MCF 10A (cell line): ENCODE measurements at regions not wholly inside any gene's neighbourhood (a gene's known extent, or its start where the extent isn't known, plus 50 kb on each side); places are given as distances from the start of the nearest gene placed in this dataset.

Source experiments
- BruUV-seq: library from RNA; stranded (reverse); fragments of 400-500 nt; replicated peaks from 2 replicates; lab custom pipeline; 2021; lab: Mats Ljungman, UMichigan
- CTCF ChIA-PET: fragments of 300-600 bp; sonication (Branson Sonifier 250); formaldehyde crosslinking; extraction: SDS; loops from one replicate; lab custom pipeline; 2021; ENCODE audit warnings: antibody characterized with exemption, inconsistent platforms; lab: Yijun Ruan, JAX
- POLR2A ChIA-PET: fragments of 300-600, 350-650 bp; sonication (Branson Sonifier 250); formaldehyde crosslinking; extraction: SDS; loops from one replicate; lab custom pipeline; 2020; ENCODE audit warnings: antibody characterized with exemption, inconsistent platforms; lab: Yijun Ruan, JAX
- DNase-seq: peaks from one replicate; pipeline ENCODE4 v3.0.0-alpha.2; 2018; ENCODE audit not compliant: unreplicated experiment
- H3K27ac Mint-ChIP-seq: one replicate; pipeline ENCODE4 v1.8.0; 2022; ENCODE audit warnings: mild to moderate bottlenecking, low read depth, mixed read lengths; ENCODE audit not compliant: unreplicated experiment
- H3K27me3 Mint-ChIP-seq: one replicate; pipeline ENCODE4 v1.8.0; 2022; ENCODE audit warnings: mixed read lengths; ENCODE audit not compliant: insufficient read depth, unreplicated experiment
- H3K36me3 Mint-ChIP-seq: one replicate; pipeline ENCODE4 v1.8.0; 2022; ENCODE audit warnings: mild to moderate bottlenecking, moderate library complexity, mixed read lengths; ENCODE audit not compliant: insufficient read depth, unreplicated experiment
- H3K4me1 Mint-ChIP-seq: one replicate; pipeline ENCODE4 v1.8.0; 2022; ENCODE audit warnings: mixed read lengths; ENCODE audit not compliant: insufficient read depth, unreplicated experiment
- H3K4me3 Mint-ChIP-seq: one replicate; pipeline ENCODE4 v1.8.0; 2022; ENCODE audit warnings: mild to moderate bottlenecking, moderate library complexity, mixed read lengths; ENCODE audit not compliant: unreplicated experiment
- H3K9me3 Mint-ChIP-seq: one replicate; pipeline ENCODE4 v1.8.0; 2022; ENCODE audit warnings: mixed read lengths; ENCODE audit not compliant: unreplicated experiment
- intact Hi-C: fragments of 100-400 bp; cut with micrococcal nuclease; formaldehyde crosslinking; loops from 2 replicates; pipeline ENCODE4 v1.14.1; 2022
- TF ChIP-seq, protein P1 (sequence below): fragments of 200-600 bp; IDR thresholded peaks from one replicate; pipeline ENCODE4 v1.8.0; 2022; ENCODE audit warnings: antibody characterized with exemption, mild to moderate bottlenecking; ENCODE audit not compliant: unreplicated experiment

DNA sequence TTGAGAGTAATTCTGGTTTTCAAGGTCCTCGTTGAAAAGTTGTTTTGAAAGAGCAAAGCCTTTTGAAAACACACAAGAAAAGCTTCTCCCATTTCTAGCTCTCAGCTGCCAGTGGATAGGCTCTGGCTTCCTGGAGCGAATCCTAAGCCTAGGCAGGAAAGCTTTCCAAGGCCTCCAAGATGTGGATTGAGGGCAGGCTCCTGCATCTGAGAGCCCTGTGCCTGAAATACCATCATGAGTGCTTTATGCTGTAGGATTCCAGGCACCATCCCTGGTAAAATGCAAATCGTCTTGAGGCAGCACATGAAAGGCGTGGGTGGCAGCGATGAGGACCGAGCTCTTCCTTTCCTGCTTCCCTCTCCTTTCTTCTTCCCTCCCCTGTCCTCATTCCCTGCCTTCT lies 60.7 kb upstream of the CORO2B start:
- H3K4me3 Mint-ChIP-seq: no peak overlapping the region
- intact Hi-C loops: no loop called here
- ChIA-PET POLR2A (no interaction called here), CTCF (interaction anchor here (0.5 kb wide), 1 partner anchor 247 kb away, joined by 4 read pairs; no protein-coding TSS in a partner anchor)
- H3K27me3 Mint-ChIP-seq: peaks cover 15% of the 10 kb centered on the region
- no peak for DNase-seq
- no TSS peak for BruUV-seq
- peaks cover 9% of the 10 kb centered on the region for H3K4me1 Mint-ChIP-seq
- H3K27ac Mint-ChIP-seq: no peak overlapping the region
- H3K9me3 Mint-ChIP-seq: peaks cover 8% of the 10 kb centered on the region
- no peaks in the 10 kb centered on the region for H3K36me3 Mint-ChIP-seq
- TF ChIP-seq, protein P1, sequence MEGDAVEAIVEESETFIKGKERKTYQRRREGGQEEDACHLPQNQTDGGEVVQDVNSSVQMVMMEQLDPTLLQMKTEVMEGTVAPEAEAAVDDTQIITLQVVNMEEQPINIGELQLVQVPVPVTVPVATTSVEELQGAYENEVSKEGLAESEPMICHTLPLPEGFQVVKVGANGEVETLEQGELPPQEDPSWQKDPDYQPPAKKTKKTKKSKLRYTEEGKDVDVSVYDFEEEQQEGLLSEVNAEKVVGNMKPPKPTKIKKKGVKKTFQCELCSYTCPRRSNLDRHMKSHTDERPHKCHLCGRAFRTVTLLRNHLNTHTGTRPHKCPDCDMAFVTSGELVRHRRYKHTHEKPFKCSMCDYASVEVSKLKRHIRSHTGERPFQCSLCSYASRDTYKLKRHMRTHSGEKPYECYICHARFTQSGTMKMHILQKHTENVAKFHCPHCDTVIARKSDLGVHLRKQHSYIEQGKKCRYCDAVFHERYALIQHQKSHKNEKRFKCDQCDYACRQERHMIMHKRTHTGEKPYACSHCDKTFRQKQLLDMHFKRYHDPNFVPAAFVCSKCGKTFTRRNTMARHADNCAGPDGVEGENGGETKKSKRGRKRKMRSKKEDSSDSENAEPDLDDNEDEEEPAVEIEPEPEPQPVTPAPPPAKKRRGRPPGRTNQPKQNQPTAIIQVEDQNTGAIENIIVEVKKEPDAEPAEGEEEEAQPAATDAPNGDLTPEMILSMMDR: no peak

DNA sequence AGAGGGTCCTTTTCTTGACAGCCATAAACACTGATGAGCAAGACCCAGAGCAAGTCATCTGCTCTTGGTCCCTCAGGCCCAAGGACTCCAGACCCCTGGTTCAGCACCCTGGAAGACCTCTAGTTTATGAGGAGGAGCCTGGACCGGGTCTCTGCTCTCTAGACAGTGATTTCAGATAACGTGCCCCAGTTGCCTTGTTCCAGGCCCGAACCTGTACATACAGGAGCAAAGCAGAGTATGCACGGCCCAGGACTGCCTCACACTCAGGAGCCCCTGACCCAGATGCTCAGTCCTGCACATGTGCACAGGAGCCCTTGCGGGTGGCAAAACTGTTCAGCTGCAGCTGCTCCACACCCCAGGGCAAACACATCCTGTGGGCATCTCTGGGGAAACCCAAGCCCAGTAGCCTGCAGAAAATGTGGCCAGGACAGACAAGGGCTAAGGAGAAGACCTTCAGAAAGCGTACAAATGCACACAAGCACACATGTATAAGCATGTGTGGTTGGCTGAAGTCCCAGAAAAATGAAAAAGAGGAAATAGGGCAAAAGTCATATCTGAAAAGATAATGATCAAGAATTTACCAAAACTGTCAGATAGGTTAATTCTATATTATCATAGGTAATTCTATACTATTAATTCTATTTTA lies 59.9 kb upstream of the CORO2B start:
- Mint-ChIP-seq H3K27ac (no peak overlapping the region), H3K9me3 (no peaks in the 10 kb centered on the region), H3K36me3 (no peaks in the 10 kb centered on the region), H3K27me3 (peaks cover 21% of the 10 kb centered on the region), H3K4me3 (no peak overlapping the region), H3K4me1 (peaks cover 9% of the 10 kb centered on the region)
- ChIA-PET CTCF (no interaction called here), POLR2A (no interaction called here)
- no TSS peak for BruUV-seq
- intact Hi-C loops: no loop called here
- TF ChIP-seq, protein P1: no peak
- no peak for DNase-seq

- CTCF ChIA-PET: interaction anchor here (0.6 to 2.2 kb wide), 7 partner anchors 25 to 493 kb away, joined by 3 to 6 read pairs (median 3); no protein-coding TSS in a partner anchor
- TF ChIP-seq, protein P1: no peak
- BruUV-seq: no TSS peak
- H3K36me3 Mint-ChIP-seq: no peaks in the 10 kb centered on the region
- no peak overlapping the region for H3K27ac Mint-ChIP-seq
- no peaks in the 10 kb centered on the region for H3K9me3 Mint-ChIP-seq
- no peak for DNase-seq
- no peak overlapping the region for H3K4me3 Mint-ChIP-seq
- peaks cover 21% of the 10 kb centered on the region for H3K27me3 Mint-ChIP-seq
- intact Hi-C loops: no loop called here
- no peaks in the 10 kb centered on the region for H3K4me1 Mint-ChIP-seq
- POLR2A ChIA-PET: interaction anchor here (0.6 kb wide), 1 partner anchor 35 kb away, joined by 3 read pairs; no protein-coding TSS in a partner anchor
Observed at GRCh38 chr15:68524753-68525584, 53.8 kb upstream of the CORO2B start.

DNA sequence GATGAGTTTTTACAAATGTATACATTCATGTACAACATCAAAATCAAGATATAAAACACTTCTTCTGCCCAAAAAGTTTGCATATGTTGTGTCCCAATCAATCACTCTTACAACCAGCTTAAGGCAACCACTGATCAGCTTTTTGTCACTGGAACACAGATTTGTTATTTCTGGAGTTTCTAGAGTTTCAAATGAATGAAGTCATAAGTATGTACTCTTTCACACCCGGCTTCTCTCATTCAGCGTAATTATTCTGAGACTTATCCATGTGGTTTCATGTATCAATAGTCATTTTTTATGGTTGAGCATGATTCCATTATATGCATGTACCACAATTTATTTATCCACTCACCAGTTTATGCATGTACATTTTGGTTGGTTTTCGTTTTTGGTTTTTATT lies 53.0 kb upstream of the CORO2B start:
- TF ChIP-seq, protein P1: no peak
- Mint-ChIP-seq H3K4me1 (no peaks in the 10 kb centered on the region), H3K4me3 (no peak overlapping the region), H3K27ac (no peak overlapping the region), H3K9me3 (peaks cover 3% of the 10 kb centered on the region), H3K36me3 (no peaks in the 10 kb centered on the region), H3K27me3 (peaks cover 21% of the 10 kb centered on the region)
- ChIA-PET POLR2A (interaction anchor here (0.7 kb wide), 1 partner anchor 116 kb away, joined by 3 read pairs; no protein-coding TSS in a partner anchor), CTCF (interaction anchor here (1.0 to 2.2 kb wide), 3 partner anchors 24 to 219 kb away, joined by 3 to 6 read pairs (median 5); no protein-coding TSS in a partner anchor)
- no TSS peak for BruUV-seq
- DNase-seq: no peak
- intact Hi-C loops: no loop called here
